ENCODE measurements at regions not wholly inside any gene's neighbourhood (a gene's known extent, or its start where the extent isn't known, plus 50 kb on each side); places are given as distances from the start of the nearest gene placed in this dataset.

- DNase-seq: no peak
Measured at GRCh38 chr4:96193061-96193460, 353.2 kb downstream of the PDHA2 start.

GRCh38 chr4:96194993-96195392 lies 355.1 kb downstream of the PDHA2 start:
- no peak for DNase-seq

GRCh38 chr4:96205143-96205936 lies 365.4 kb downstream of the PDHA2 start:
- DNase-seq: no peak

GRCh38 chr4:96227515-96227914 lies 387.6 kb downstream of the PDHA2 start:
- no peak for DNase-seq

- DNase-seq: no peak
Measured at GRCh38 chr4:96228463-96228862, 388.6 kb downstream of the PDHA2 start.

GRCh38 chr4:96240041-96240440 lies 400.1 kb downstream of the PDHA2 start:
- DNase-seq: no peak

- no peak for DNase-seq
Measured at GRCh38 chr4:96241819-96242218, 401.9 kb downstream of the PDHA2 start.

- DNase-seq: no peak
Measured at GRCh38 chr4:96247096-96247495, 407.2 kb downstream of the PDHA2 start.

- DNase-seq: no peak
Measured at GRCh38 chr4:96248225-96248624, 408.3 kb downstream of the PDHA2 start.

GRCh38 chr4:96260064-96260682 lies 420.3 kb downstream of the PDHA2 start:
- DNase-seq: no peak

- no peak for DNase-seq
Measured at GRCh38 chr4:96262057-96262456, 422.2 kb downstream of the PDHA2 start.

GRCh38 chr4:96263291-96263690 lies 423.4 kb downstream of the PDHA2 start:
- DNase-seq: no peak

GRCh38 chr4:96264941-96265463 lies 425.1 kb downstream of the PDHA2 start:
- no peak for DNase-seq

GRCh38 chr4:96293806-96294205 lies 453.9 kb downstream of the PDHA2 start:
- DNase-seq: no peak

GRCh38 chr4:96295143-96295741 lies 455.3 kb downstream of the PDHA2 start:
- DNase-seq: no peak

GRCh38 chr4:96301715-96302114 lies 461.8 kb downstream of the PDHA2 start:
- no peak for DNase-seq

- no peak for DNase-seq
Measured at GRCh38 chr4:96305030-96305429, 465.1 kb downstream of the PDHA2 start.

GRCh38 chr4:96312046-96312685 lies 472.3 kb downstream of the PDHA2 start:
- DNase-seq: no peak

GRCh38 chr4:96315815-96316214 lies 475.9 kb downstream of the PDHA2 start:
- DNase-seq: no peak

- DNase-seq: no peak
Measured at GRCh38 chr4:96316776-96317175, 476.9 kb downstream of the PDHA2 start.

GRCh38 chr4:96317891-96318290 lies 478.0 kb downstream of the PDHA2 start:
- no peak for DNase-seq

GRCh38 chr4:96326846-96327245 lies 487.0 kb downstream of the PDHA2 start:
- DNase-seq: no peak

GRCh38 chr4:96342196-96342595 lies 502.3 kb downstream of the PDHA2 start:
- DNase-seq: no peak

Measured in NCI-H1092 treated with DMSO at 0.1 percent for 48 hours (cell line).